ENCODE measurements at regions not wholly inside any gene's neighbourhood (a gene's known extent, or its start where the extent isn't known, plus 50 kb on each side); places are given as distances from the start of the nearest gene placed in this dataset.

- Mint-ChIP-seq H3K36me3 (no peaks in the 10 kb centered on the region), H3K27me3 (peaks cover 0 to 11% (median 0%) of the 10 kb centered on the region in 5 donors), H3K4me1 (no peaks in the 10 kb centered on the region), H3K4me3 (no peak overlapping the region), H3K27ac (no peak overlapping the region), H3K9me3 (peaks cover 0 to 3% (median 0%) of the 10 kb centered on the region in 11 donors)
- Histone ChIP-seq H3K4me3 (ENCODE audit: low read length) (no peak overlapping the region), H3K9me3 (ENCODE audit: control insufficient read depth in 2 of 3, low read length in 3 of 3) (no peaks in the 10 kb centered on the region), H3K27ac (ENCODE audit: low read depth, low read length) (no peak overlapping the region), H3K36me3 (ENCODE audit: control insufficient read depth in 2 of 3, insufficient read depth in 3 of 3, low read length in 3 of 3) (no peaks in the 10 kb centered on the region), H3K4me1 (ENCODE audit: control insufficient read depth in 2 of 2, insufficient read depth in 2 of 2, low read length in 2 of 2) (no peaks in the 10 kb centered on the region), H3K27me3 (ENCODE audit: control insufficient read depth in 2 of 2, insufficient read depth in 2 of 2, low read length in 2 of 2) (no peaks in the 10 kb centered on the region)
- DNase-seq: no peak
- intact Hi-C loops (cut with micrococcal nuclease): no loop called here
- CTCF ChIA-PET: no interaction called here
- ATAC-seq: no peak
- POLR2A ChIA-PET: no interaction called here
Measured at GRCh38 chr7:10657201-10657600, 316.5 kb upstream of the PHF14 start.

GRCh38 chr7:10657837-10658236 is 315.8 kb upstream of the PHF14 start:
- ATAC-seq (no peak), DNase-seq (no peak)
- ChIA-PET CTCF (no interaction called here), POLR2A (no interaction called here)
- H3K4me1 ChIP-seq (ENCODE audit: control insufficient read depth in 2 of 2, insufficient read depth in 2 of 2, low read length in 2 of 2): no peaks in the 10 kb centered on the region
- intact Hi-C loops (cut with micrococcal nuclease): no loop called here
- H3K4me3 ChIP-seq (ENCODE audit: low read length): no peak overlapping the region
- H3K27me3 Mint-ChIP-seq: peaks cover 0 to 11% (median 0%) of the 10 kb centered on the region in 5 donors
- H3K36me3 ChIP-seq (ENCODE audit: control insufficient read depth in 2 of 3, insufficient read depth in 3 of 3, low read length in 3 of 3): no peaks in the 10 kb centered on the region
- no peak overlapping the region for H3K27ac ChIP-seq (ENCODE audit: low read depth, low read length)
- H3K36me3 Mint-ChIP-seq: no peaks in the 10 kb centered on the region
- H3K27ac Mint-ChIP-seq: no peak overlapping the region
- H3K27me3 ChIP-seq (ENCODE audit: control insufficient read depth in 2 of 2, insufficient read depth in 2 of 2, low read length in 2 of 2): no peaks in the 10 kb centered on the region
- H3K4me3 Mint-ChIP-seq: no peak overlapping the region
- H3K9me3 Mint-ChIP-seq: peaks cover 0 to 3% (median 0%) of the 10 kb centered on the region in 11 donors
- no peaks in the 10 kb centered on the region for H3K4me1 Mint-ChIP-seq
- no peaks in the 10 kb centered on the region for H3K9me3 ChIP-seq (ENCODE audit: control insufficient read depth in 2 of 3, low read length in 3 of 3)

GRCh38 chr7:10662491-10662890 is 311.2 kb upstream of the PHF14 start:
- ChIA-PET POLR2A (no interaction called here), CTCF (no interaction called here)
- intact Hi-C loops (cut with micrococcal nuclease): no loop called here
- Histone ChIP-seq H3K4me1 (ENCODE audit: control insufficient read depth in 2 of 2, insufficient read depth in 2 of 2, low read length in 2 of 2) (no peaks in the 10 kb centered on the region), H3K27ac (ENCODE audit: low read depth, low read length) (no peak overlapping the region), H3K9me3 (ENCODE audit: control insufficient read depth in 2 of 3, low read length in 3 of 3) (no peaks in the 10 kb centered on the region), H3K27me3 (ENCODE audit: control insufficient read depth in 2 of 2, insufficient read depth in 2 of 2, low read length in 2 of 2) (no peaks in the 10 kb centered on the region), H3K36me3 (ENCODE audit: control insufficient read depth in 2 of 3, insufficient read depth in 3 of 3, low read length in 3 of 3) (no peaks in the 10 kb centered on the region), H3K4me3 (ENCODE audit: low read length) (no peak overlapping the region)
- Mint-ChIP-seq H3K4me3 (no peak overlapping the region), H3K9me3 (peaks cover 0 to 4% (median 0%) of the 10 kb centered on the region in 11 donors), H3K27ac (no peak overlapping the region), H3K4me1 (peaks cover 0 to 4% (median 0%) of the 10 kb centered on the region in 7 donors), H3K36me3 (no peaks in the 10 kb centered on the region), H3K27me3 (peaks cover 0 to 11% (median 0%) of the 10 kb centered on the region in 5 donors)
- no peak for DNase-seq
- no peak for ATAC-seq

- intact Hi-C loops (cut with micrococcal nuclease): no loop called here
- Histone ChIP-seq H3K4me1 (ENCODE audit: control insufficient read depth in 2 of 2, insufficient read depth in 2 of 2, low read length in 2 of 2) (no peaks in the 10 kb centered on the region), H3K36me3 (ENCODE audit: control insufficient read depth in 2 of 3, insufficient read depth in 3 of 3, low read length in 3 of 3) (no peaks in the 10 kb centered on the region), H3K9me3 (ENCODE audit: control insufficient read depth in 2 of 3, low read length in 3 of 3) (no peaks in the 10 kb centered on the region), H3K4me3 (ENCODE audit: low read length) (no peak overlapping the region), H3K27me3 (ENCODE audit: control insufficient read depth in 2 of 2, insufficient read depth in 2 of 2, low read length in 2 of 2) (no peaks in the 10 kb centered on the region), H3K27ac (ENCODE audit: low read depth, low read length) (no peak overlapping the region)
- POLR2A ChIA-PET: no interaction called here
- DNase-seq: no peak
- H3K9me3 Mint-ChIP-seq: peaks cover 0 to 4% (median 0%) of the 10 kb centered on the region in 11 donors
- no peak for ATAC-seq
- peaks cover 0 to 4% (median 0%) of the 10 kb centered on the region in 7 donors for H3K4me1 Mint-ChIP-seq
- no peak overlapping the region for H3K27ac Mint-ChIP-seq
- no peaks in the 10 kb centered on the region for H3K36me3 Mint-ChIP-seq
- no peak overlapping the region for H3K4me3 Mint-ChIP-seq
- CTCF ChIA-PET: no interaction called here
- peaks cover 0 to 11% (median 0%) of the 10 kb centered on the region in 5 donors for H3K27me3 Mint-ChIP-seq
Measured at GRCh38 chr7:10662982-10663884, 310.4 kb upstream of the PHF14 start.

- H3K36me3 Mint-ChIP-seq: no peaks in the 10 kb centered on the region
- DNase-seq (no peak), ATAC-seq (no peak)
- ChIA-PET CTCF (no interaction called here), POLR2A (no interaction called here)
- intact Hi-C loops (cut with micrococcal nuclease): no loop called here
- Histone ChIP-seq H3K27ac (ENCODE audit: low read depth, low read length) (no peak overlapping the region), H3K27me3 (ENCODE audit: control insufficient read depth in 2 of 2, insufficient read depth in 2 of 2, low read length in 2 of 2) (no peaks in the 10 kb centered on the region), H3K4me3 (ENCODE audit: low read length) (no peak overlapping the region), H3K9me3 (ENCODE audit: control insufficient read depth in 2 of 3, low read length in 3 of 3) (no peaks in the 10 kb centered on the region), H3K4me1 (ENCODE audit: control insufficient read depth in 2 of 2, insufficient read depth in 2 of 2, low read length in 2 of 2) (no peaks in the 10 kb centered on the region), H3K36me3 (ENCODE audit: control insufficient read depth in 2 of 3, insufficient read depth in 3 of 3, low read length in 3 of 3) (no peaks in the 10 kb centered on the region)
- no peaks in the 10 kb centered on the region for H3K4me1 Mint-ChIP-seq
- H3K27me3 Mint-ChIP-seq: peaks cover 0 to 8% (median 0%) of the 10 kb centered on the region in 5 donors
- H3K27ac Mint-ChIP-seq: no peak overlapping the region
- H3K9me3 Mint-ChIP-seq: peaks cover 0 to 22% (median 5%) of the 10 kb centered on the region in 11 donors
- no peak overlapping the region for H3K4me3 Mint-ChIP-seq
Measured at GRCh38 chr7:10672186-10672585, 301.5 kb upstream of the PHF14 start.

GRCh38 chr7:10677211-10677610 is 296.5 kb upstream of the PHF14 start:
- POLR2A ChIA-PET: no interaction called here
- Mint-ChIP-seq H3K27ac (no peak overlapping the region), H3K4me3 (no peak overlapping the region), H3K4me1 (no peaks in the 10 kb centered on the region), H3K9me3 (peaks cover 0 to 5% (median 0%) of the 10 kb centered on the region in 11 donors), H3K36me3 (no peaks in the 10 kb centered on the region), H3K27me3 (no peaks in the 10 kb centered on the region)
- Histone ChIP-seq H3K9me3 (ENCODE audit: control insufficient read depth in 2 of 3, low read length in 3 of 3) (no peaks in the 10 kb centered on the region), H3K27me3 (ENCODE audit: control insufficient read depth in 2 of 2, insufficient read depth in 2 of 2, low read length in 2 of 2) (no peaks in the 10 kb centered on the region), H3K36me3 (ENCODE audit: control insufficient read depth in 2 of 3, insufficient read depth in 3 of 3, low read length in 3 of 3) (no peaks in the 10 kb centered on the region), H3K4me3 (ENCODE audit: low read length) (no peak overlapping the region), H3K4me1 (ENCODE audit: control insufficient read depth in 2 of 2, insufficient read depth in 2 of 2, low read length in 2 of 2) (no peaks in the 10 kb centered on the region), H3K27ac (ENCODE audit: low read depth, low read length) (no peak overlapping the region)
- no peak for DNase-seq
- intact Hi-C loops (cut with micrococcal nuclease): no loop called here
- CTCF ChIA-PET: no interaction called here
- ATAC-seq: no peak

GRCh38 chr7:10677668-10678232 is 295.9 kb upstream of the PHF14 start:
- ChIA-PET POLR2A (no interaction called here), CTCF (no interaction called here)
- H3K4me3 Mint-ChIP-seq: no peak overlapping the region
- peaks cover 0 to 5% (median 0%) of the 10 kb centered on the region in 11 donors for H3K9me3 Mint-ChIP-seq
- ATAC-seq (no peak), DNase-seq (no peak)
- Histone ChIP-seq H3K4me3 (ENCODE audit: low read length) (no peak overlapping the region), H3K9me3 (ENCODE audit: control insufficient read depth in 2 of 3, low read length in 3 of 3) (no peaks in the 10 kb centered on the region), H3K27ac (ENCODE audit: low read depth, low read length) (no peak overlapping the region), H3K36me3 (ENCODE audit: control insufficient read depth in 2 of 3, insufficient read depth in 3 of 3, low read length in 3 of 3) (no peaks in the 10 kb centered on the region), H3K4me1 (ENCODE audit: control insufficient read depth in 2 of 2, insufficient read depth in 2 of 2, low read length in 2 of 2) (no peaks in the 10 kb centered on the region), H3K27me3 (ENCODE audit: control insufficient read depth in 2 of 2, insufficient read depth in 2 of 2, low read length in 2 of 2) (no peaks in the 10 kb centered on the region)
- H3K27ac Mint-ChIP-seq: no peak overlapping the region
- intact Hi-C loops (cut with micrococcal nuclease): no loop called here
- H3K36me3 Mint-ChIP-seq: no peaks in the 10 kb centered on the region
- H3K4me1 Mint-ChIP-seq: no peaks in the 10 kb centered on the region
- no peaks in the 10 kb centered on the region for H3K27me3 Mint-ChIP-seq

All from naive thymus-derived CD4-positive, alpha-beta T cell (primary cell).